ENCODE measurements at regions not wholly inside any gene's neighbourhood (a gene's known extent, or its start where the extent isn't known, plus 50 kb on each side); places are given as distances from the start of the nearest gene placed in this dataset.
"Not testable (repeated sequence)": the region's sequence is repeated elsewhere in the genome, so short reads cannot be mapped to it uniquely, and the experiment has no call there.

GRCh38 chr10:23585186-23585585, 146.3 kb downstream of the OTUD1 start:
- Histone ChIP-seq H3K79me2 (ENCODE audit: insufficient read depth, low read length) (no peaks in the 10 kb centered on the region), H3K9me3 (ENCODE audit: insufficient read depth, low read depth, low read length) (no peaks in the 10 kb centered on the region), H3K4me2 (ENCODE audit: low read depth, low read length, poor library complexity, severe bottlenecking) (no peak overlapping the region), H3K4me1 (ENCODE audit: insufficient read depth, low read length, poor library complexity, severe bottlenecking) (no peaks in the 10 kb centered on the region), H3K9me2 (replicated peaks; ENCODE audit: low read depth, low read length) (no peaks in the 10 kb centered on the region), H3F3A (ENCODE audit: low read depth) (no peaks in the 10 kb centered on the region), H3K4me3 (ENCODE audit: low read length, poor library complexity, severe bottlenecking) (no peak overlapping the region), H2AFZ (ENCODE audit: low read length) (no peak overlapping the region), H3K9ac (ENCODE audit: low read depth, low read length, poor library complexity, severe bottlenecking) (no peak overlapping the region), H4K20me1 (ENCODE audit: insufficient read depth, low read length, poor library complexity, severe bottlenecking) (no peaks in the 10 kb centered on the region), H3K27me3 (ENCODE audit: insufficient read depth, low read length, poor library complexity, severe bottlenecking) (no peaks in the 10 kb centered on the region), H3K36me3 (ENCODE audit: insufficient read depth, low read length) (no peaks in the 10 kb centered on the region)
- TF ChIP-seq EZH2phosphoT487 (IDR thresholded peaks at IDR 0.05; ENCODE audit: borderline replicate concordance) (no peak), CTCF (conservative IDR thresholded peaks at IDR 0.05; ENCODE audit: low read length) (no peak)

- Histone ChIP-seq H3K27me3 (ENCODE audit: insufficient read depth, low read length, poor library complexity, severe bottlenecking) (no peaks in the 10 kb centered on the region), H3K4me1 (ENCODE audit: insufficient read depth, low read length, poor library complexity, severe bottlenecking) (no peaks in the 10 kb centered on the region), H2AFZ (ENCODE audit: low read length) (no peak overlapping the region), H3K79me2 (ENCODE audit: insufficient read depth, low read length) (no peaks in the 10 kb centered on the region), H3K36me3 (ENCODE audit: insufficient read depth, low read length) (no peaks in the 10 kb centered on the region), H3F3A (ENCODE audit: low read depth) (no peaks in the 10 kb centered on the region), H3K9me3 (ENCODE audit: insufficient read depth, low read depth, low read length) (no peaks in the 10 kb centered on the region), H4K20me1 (ENCODE audit: insufficient read depth, low read length, poor library complexity, severe bottlenecking) (no peaks in the 10 kb centered on the region), H3K4me3 (ENCODE audit: low read length, poor library complexity, severe bottlenecking) (no peak overlapping the region), H3K9ac (ENCODE audit: low read depth, low read length, poor library complexity, severe bottlenecking) (no peak overlapping the region), H3K9me2 (replicated peaks; ENCODE audit: low read depth, low read length) (no peaks in the 10 kb centered on the region), H3K4me2 (ENCODE audit: low read depth, low read length, poor library complexity, severe bottlenecking) (no peak overlapping the region)
- TF ChIP-seq CTCF (conservative IDR thresholded peaks at IDR 0.05; ENCODE audit: low read length), result no peak
- TF ChIP-seq EZH2phosphoT487 (IDR thresholded peaks at IDR 0.05; ENCODE audit: borderline replicate concordance), result no peak
Observed at GRCh38 chr10:23585666-23586065, 146.8 kb downstream of the OTUD1 start.

GRCh38 chr10:23595278-23595677, 156.4 kb downstream of the OTUD1 start:
- H3K36me3 ChIP-seq (ENCODE audit: insufficient read depth, low read length); H3K4me1 ChIP-seq (ENCODE audit: insufficient read depth, low read length, poor library complexity, severe bottlenecking); H3K79me2 ChIP-seq (ENCODE audit: insufficient read depth, low read length); H3K4me3 ChIP-seq (ENCODE audit: low read length, poor library complexity, severe bottlenecking); H4K20me1 ChIP-seq (ENCODE audit: insufficient read depth, low read length, poor library complexity, severe bottlenecking); H3K4me2 ChIP-seq (ENCODE audit: low read depth, low read length, poor library complexity, severe bottlenecking); H2AFZ ChIP-seq (ENCODE audit: low read length); H3K27me3 ChIP-seq (ENCODE audit: insufficient read depth, low read length, poor library complexity, severe bottlenecking); H3K9ac ChIP-seq (ENCODE audit: low read depth, low read length, poor library complexity, severe bottlenecking); H3F3A ChIP-seq (ENCODE audit: low read depth); H3K9me3 ChIP-seq (ENCODE audit: insufficient read depth, low read depth, low read length); H3K9me2 ChIP-seq (replicated peaks; ENCODE audit: low read depth, low read length): not testable (repeated sequence)

- Histone ChIP-seq H3K36me3 (ENCODE audit: insufficient read depth, low read length) (no peaks in the 10 kb centered on the region), H3K4me2 (ENCODE audit: low read depth, low read length, poor library complexity, severe bottlenecking) (no peak overlapping the region), H3K4me3 (ENCODE audit: low read length, poor library complexity, severe bottlenecking) (no peak overlapping the region), H3K9me3 (ENCODE audit: insufficient read depth, low read depth, low read length) (no peaks in the 10 kb centered on the region), H3K79me2 (ENCODE audit: insufficient read depth, low read length) (no peaks in the 10 kb centered on the region), H3F3A (ENCODE audit: low read depth) (no peaks in the 10 kb centered on the region), H3K4me1 (ENCODE audit: insufficient read depth, low read length, poor library complexity, severe bottlenecking) (no peaks in the 10 kb centered on the region), H3K9ac (ENCODE audit: low read depth, low read length, poor library complexity, severe bottlenecking) (no peak overlapping the region), H3K9me2 (replicated peaks; ENCODE audit: low read depth, low read length) (no peaks in the 10 kb centered on the region), H2AFZ (ENCODE audit: low read length) (no peak overlapping the region), H4K20me1 (ENCODE audit: insufficient read depth, low read length, poor library complexity, severe bottlenecking) (no peaks in the 10 kb centered on the region), H3K27me3 (ENCODE audit: insufficient read depth, low read length, poor library complexity, severe bottlenecking) (no peaks in the 10 kb centered on the region)
- TF ChIP-seq CTCF (conservative IDR thresholded peaks at IDR 0.05; ENCODE audit: low read length) (no peak), EZH2phosphoT487 (IDR thresholded peaks at IDR 0.05; ENCODE audit: borderline replicate concordance) (no peak)
Observed at GRCh38 chr10:23604613-23605012, 165.7 kb downstream of the OTUD1 start.
